ENCODE measurements at regions not wholly inside any gene's neighbourhood (a gene's known extent, or its start where the extent isn't known, plus 50 kb on each side); places are given as distances from the start of the nearest gene placed in this dataset.

DNA sequence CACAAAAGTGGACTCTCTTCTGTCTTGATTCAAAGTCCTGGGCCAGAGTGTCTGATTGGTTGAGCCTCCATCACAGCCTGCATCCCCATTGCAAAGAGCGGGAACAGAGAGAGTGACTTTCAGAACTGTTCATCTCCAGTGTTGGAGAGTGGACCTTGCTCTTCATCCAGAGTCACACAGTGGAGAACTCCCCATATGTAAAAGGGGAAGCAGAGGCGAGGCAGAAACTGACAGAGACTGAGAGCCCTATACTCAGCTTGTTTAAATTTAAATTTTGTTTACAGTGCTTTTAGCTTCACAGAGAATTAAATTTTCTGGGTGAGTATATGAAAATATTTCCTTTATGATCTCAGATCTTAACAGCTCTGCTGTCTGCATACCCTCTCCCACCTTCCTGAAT, 70.0 kb upstream of the SSBP2 start:
- TF ChIP-seq, protein P1, sequence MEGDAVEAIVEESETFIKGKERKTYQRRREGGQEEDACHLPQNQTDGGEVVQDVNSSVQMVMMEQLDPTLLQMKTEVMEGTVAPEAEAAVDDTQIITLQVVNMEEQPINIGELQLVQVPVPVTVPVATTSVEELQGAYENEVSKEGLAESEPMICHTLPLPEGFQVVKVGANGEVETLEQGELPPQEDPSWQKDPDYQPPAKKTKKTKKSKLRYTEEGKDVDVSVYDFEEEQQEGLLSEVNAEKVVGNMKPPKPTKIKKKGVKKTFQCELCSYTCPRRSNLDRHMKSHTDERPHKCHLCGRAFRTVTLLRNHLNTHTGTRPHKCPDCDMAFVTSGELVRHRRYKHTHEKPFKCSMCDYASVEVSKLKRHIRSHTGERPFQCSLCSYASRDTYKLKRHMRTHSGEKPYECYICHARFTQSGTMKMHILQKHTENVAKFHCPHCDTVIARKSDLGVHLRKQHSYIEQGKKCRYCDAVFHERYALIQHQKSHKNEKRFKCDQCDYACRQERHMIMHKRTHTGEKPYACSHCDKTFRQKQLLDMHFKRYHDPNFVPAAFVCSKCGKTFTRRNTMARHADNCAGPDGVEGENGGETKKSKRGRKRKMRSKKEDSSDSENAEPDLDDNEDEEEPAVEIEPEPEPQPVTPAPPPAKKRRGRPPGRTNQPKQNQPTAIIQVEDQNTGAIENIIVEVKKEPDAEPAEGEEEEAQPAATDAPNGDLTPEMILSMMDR (conservative IDR thresholded peaks at IDR 0.05), result no peak
- TF ChIP-seq ZFX (IDR thresholded peaks at IDR 0.05), result no peak

All from C4-2B (cell line).